Esophagus muscularis mucosa (tissue), 4 donors: ENCODE measurements at regions not wholly inside any gene's neighbourhood (a gene's known extent, or its start where the extent isn't known, plus 50 kb on each side); places are given as distances from the start of the nearest gene placed in this dataset.

Experiments
- EP300 ChIP-seq: sonication (generic); formaldehyde crosslinking; IDR thresholded peaks from one replicate; pipeline ENCODE4 v1.6.1; 2017; ENCODE audit warnings: antibody characterized with exemption
- POLR2A ChIP-seq: fragments of 450-650 bp; IDR thresholded peaks from one replicate; pipeline ENCODE4 v1.6.1; 2017; ENCODE audit warnings: antibody characterized with exemption, moderate library complexity, mild to moderate bottlenecking, low read depth
- TF ChIP-seq, protein P1 (sequence below), 3 experiments: fragments of 200-600 bp in 2 of 3; fragments of 450-650 bp in 1 of 3; sonication (generic) in 2 of 3; IDR thresholded peaks; one replicate each; pipeline ENCODE4 v1.5.1; 2017 to 2019; ENCODE audit warnings: antibody characterized with exemption in 3 of 3, mild to moderate bottlenecking in 2 of 3, moderate library complexity in 1 of 3

DNA sequence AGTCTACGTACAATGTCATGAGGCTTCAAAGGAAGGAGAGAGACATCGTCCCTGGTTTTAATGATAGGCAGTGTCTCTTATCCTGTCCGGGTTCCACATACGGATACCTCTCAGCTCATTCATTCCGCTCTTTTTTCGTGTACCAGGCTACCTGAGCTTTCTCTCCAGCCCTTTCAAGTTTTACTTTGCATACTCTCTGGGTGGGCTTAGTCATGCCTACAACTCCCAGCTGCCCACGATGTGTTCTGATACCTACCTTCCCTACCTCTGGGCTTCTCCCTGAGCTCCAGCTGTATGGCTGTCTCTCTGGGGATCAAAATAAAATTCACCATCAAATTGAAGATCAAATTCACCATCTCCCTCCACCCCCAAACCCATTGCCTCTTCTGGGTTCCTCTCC, 354.0 kb upstream of the EEF2KMT start:
- TF ChIP-seq, protein P1, sequence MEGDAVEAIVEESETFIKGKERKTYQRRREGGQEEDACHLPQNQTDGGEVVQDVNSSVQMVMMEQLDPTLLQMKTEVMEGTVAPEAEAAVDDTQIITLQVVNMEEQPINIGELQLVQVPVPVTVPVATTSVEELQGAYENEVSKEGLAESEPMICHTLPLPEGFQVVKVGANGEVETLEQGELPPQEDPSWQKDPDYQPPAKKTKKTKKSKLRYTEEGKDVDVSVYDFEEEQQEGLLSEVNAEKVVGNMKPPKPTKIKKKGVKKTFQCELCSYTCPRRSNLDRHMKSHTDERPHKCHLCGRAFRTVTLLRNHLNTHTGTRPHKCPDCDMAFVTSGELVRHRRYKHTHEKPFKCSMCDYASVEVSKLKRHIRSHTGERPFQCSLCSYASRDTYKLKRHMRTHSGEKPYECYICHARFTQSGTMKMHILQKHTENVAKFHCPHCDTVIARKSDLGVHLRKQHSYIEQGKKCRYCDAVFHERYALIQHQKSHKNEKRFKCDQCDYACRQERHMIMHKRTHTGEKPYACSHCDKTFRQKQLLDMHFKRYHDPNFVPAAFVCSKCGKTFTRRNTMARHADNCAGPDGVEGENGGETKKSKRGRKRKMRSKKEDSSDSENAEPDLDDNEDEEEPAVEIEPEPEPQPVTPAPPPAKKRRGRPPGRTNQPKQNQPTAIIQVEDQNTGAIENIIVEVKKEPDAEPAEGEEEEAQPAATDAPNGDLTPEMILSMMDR (IDR thresholded peaks at IDR 0.05): no peak
- TF ChIP-seq POLR2A: no peak
- TF ChIP-seq EP300: no peak
